GM23338 (cell line): ENCODE measurements at regions not wholly inside any gene's neighbourhood (a gene's known extent, or its start where the extent isn't known, plus 50 kb on each side); places are given as distances from the start of the nearest gene placed in this dataset.

Experiments
- ATAC-seq: fragments of 200-7000 bp; cut with Tn5 transposase; 3 replicates; pipeline ENCODE4 v1.9.1; 2020
- DNase-seq: peaks from one replicate; pipeline ENCODE4 v3.0.0-alpha.2; 2015; ENCODE audit warnings: low spot score
- H2AFZ ChIP-seq: fragments of 200-600 bp; sonication (generic); 2 replicates; pipeline ENCODE4 v1.8.0; 2016; ENCODE audit warnings: antibody characterized with exemption, mild to moderate bottlenecking, moderate library complexity
- H3F3A ChIP-seq: fragments of 200-600 bp; sonication (generic); replicated peaks from 2 replicates; pipeline ENCODE4 v1.8.0; 2017; ENCODE audit warnings: antibody characterized with exemption, mixed run types, low read depth
- H3K27ac ChIP-seq: fragments of 200-600 bp; sonication (generic); 2 replicates; pipeline ENCODE4 v1.6.1; 2016; ENCODE audit warnings: low read depth
- H3K27me3 ChIP-seq: fragments of 200-600 bp; sonication (generic); 2 replicates; pipeline ENCODE4 v1.8.0; 2016; ENCODE audit warnings: mild to moderate bottlenecking, mixed run types, moderate library complexity; ENCODE audit not compliant: insufficient read depth
- H3K36me3 ChIP-seq: fragments of 200-600 bp; sonication (generic); 2 replicates; pipeline ENCODE4 v1.8.0; 2016; ENCODE audit warnings: mild to moderate bottlenecking; ENCODE audit not compliant: insufficient read depth
- H3K4me1 ChIP-seq: fragments of 200-600 bp; sonication (generic); 2 replicates; pipeline ENCODE4 v1.8.0; 2016; ENCODE audit warnings: mild to moderate bottlenecking, moderate library complexity; ENCODE audit not compliant: insufficient read depth
- H3K4me2 ChIP-seq: fragments of 200-600 bp; sonication (generic); 2 replicates; pipeline ENCODE4 v1.7.1; 2017; ENCODE audit warnings: mixed run types
- H3K4me3 ChIP-seq: fragments of 200-600 bp; sonication (generic); 2 replicates; pipeline ENCODE4 v1.6.1; 2016; ENCODE audit warnings: mixed run types
- H3K79me2 ChIP-seq: fragments of 200-600 bp; sonication (generic); replicated peaks from 2 replicates; pipeline ENCODE4 v1.8.0; 2017; ENCODE audit warnings: mild to moderate bottlenecking; ENCODE audit not compliant: insufficient read depth
- H3K9me2 ChIP-seq: fragments of 200-600 bp; sonication (generic); 2 replicates; pipeline ENCODE4 v1.8.0; 2017; ENCODE audit not compliant: insufficient read depth
- H4K20me1 ChIP-seq: fragments of 200-600 bp; sonication (generic); replicated peaks from 2 replicates; pipeline ENCODE4 v1.8.0; 2017; ENCODE audit warnings: mild to moderate bottlenecking; ENCODE audit not compliant: insufficient read depth
- H3K27ac Mint-ChIP-seq: 2 replicates; pipeline ENCODE4 v1.8.0; 2020; ENCODE audit warnings: inconsistent platforms, mild to moderate bottlenecking, moderate library complexity, mixed read lengths
- H3K27me3 Mint-ChIP-seq: 3 replicates; pipeline ENCODE4 v1.8.0; 2022; ENCODE audit warnings: low read depth, mild to moderate bottlenecking, moderate library complexity, mixed read lengths, inconsistent platforms; ENCODE audit not compliant: insufficient read depth, poor library complexity
- H3K36me3 Mint-ChIP-seq: 3 replicates; pipeline ENCODE4 v1.8.0; 2021; ENCODE audit warnings: low read depth, mild to moderate bottlenecking, inconsistent platforms, moderate library complexity, mixed read lengths
- H3K4me1 Mint-ChIP-seq: 3 replicates; pipeline ENCODE4 v1.8.0; 2020; ENCODE audit warnings: mild to moderate bottlenecking, inconsistent platforms, mixed read lengths
- H3K4me3 Mint-ChIP-seq: 3 replicates; pipeline ENCODE4 v1.8.0; 2021; ENCODE audit warnings: moderate library complexity, mild to moderate bottlenecking, inconsistent platforms, mixed read lengths
- H3K9me3 Mint-ChIP-seq: 3 replicates; pipeline ENCODE4 v1.8.0; 2020; ENCODE audit warnings: moderate library complexity, mild to moderate bottlenecking, inconsistent platforms, mixed read lengths
- CREB1 ChIP-seq: fragments of 250-450 bp; sonication (Bioruptor Pico); IDR thresholded peaks from 2 replicates; pipeline ENCODE4 v1.5.0; 2020; ENCODE audit warnings: low read depth, mild to moderate bottlenecking, moderate library complexity
- EZH2 ChIP-seq: fragments of 200-600 bp; sonication (generic); IDR thresholded peaks from one replicate; pipeline ENCODE4 v1.8.0; 2017; ENCODE audit warnings: antibody characterized with exemption, mild to moderate bottlenecking, low read depth; ENCODE audit not compliant: unreplicated experiment
- EZH2phosphoT487 ChIP-seq: fragments of 200-600 bp; sonication (generic); IDR thresholded peaks from one replicate; pipeline ENCODE4 v1.8.1; 2018; ENCODE audit warnings: antibody characterized with exemption; ENCODE audit not compliant: unreplicated experiment
- JUNB ChIP-seq: IDR thresholded peaks from one replicate; pipeline ENCODE4 v1.6.1; 2016; ENCODE audit warnings: antibody characterized with exemption; ENCODE audit not compliant: unreplicated experiment
- NANOG ChIP-seq: IDR thresholded peaks from 2 replicates; pipeline ENCODE4 v1.6.1; 2016; ENCODE audit warnings: antibody characterized with exemption, borderline replicate concordance
- POLR2AphosphoS5 ChIP-seq: IDR thresholded peaks from 2 replicates; pipeline ENCODE4 v1.6.1; 2016; ENCODE audit warnings: antibody characterized with exemption, low read depth
- STAT1 ChIP-seq: IDR thresholded peaks from one replicate; pipeline ENCODE4 v1.6.1; 2016; ENCODE audit warnings: antibody characterized with exemption; ENCODE audit not compliant: unreplicated experiment
- ZNF114 ChIP-seq: fragments of 250-450 bp; sonication (Bioruptor Pico); IDR thresholded peaks from 2 replicates; pipeline ENCODE4 v1.5.0; 2020; ENCODE audit warnings: mild to moderate bottlenecking, moderate library complexity
- ZNF331 ChIP-seq: fragments of 250-450 bp; sonication (Bioruptor Pico); IDR thresholded peaks from 2 replicates; pipeline ENCODE4 v1.5.0; 2020; ENCODE audit warnings: low read depth, mild to moderate bottlenecking, moderate library complexity
- TF ChIP-seq, protein P1 (sequence below): fragments of 250-450 bp; sonication (Bioruptor Pico); IDR thresholded peaks from 2 replicates; pipeline ENCODE4 v1.5.0; 2020; ENCODE audit warnings: mild to moderate bottlenecking, moderate library complexity
- TF ChIP-seq, protein P2 (sequence below): IDR thresholded peaks from one replicate; pipeline ENCODE4 v1.6.1; 2018; ENCODE audit warnings: antibody characterized with exemption; ENCODE audit not compliant: unreplicated experiment
- TF ChIP-seq, protein P3 (sequence below), 2 experiments: fragments of 200-600 bp in 1 of 2; sonication (generic) in 1 of 2; conservative IDR thresholded peaks; 2 replicates each; pipeline versions ENCODE4 v1.5.1 to v1.6.1; 2016 to 2017; ENCODE audit warnings: antibody characterized with exemption in 2 of 2, low read depth in 2 of 2, mild to moderate bottlenecking in 2 of 2, moderate library complexity in 1 of 2
- TF ChIP-seq, protein P4 (sequence below): IDR thresholded peaks from 2 replicates; pipeline ENCODE4 v1.6.1; 2016; ENCODE audit warnings: antibody characterized with exemption

DNA sequence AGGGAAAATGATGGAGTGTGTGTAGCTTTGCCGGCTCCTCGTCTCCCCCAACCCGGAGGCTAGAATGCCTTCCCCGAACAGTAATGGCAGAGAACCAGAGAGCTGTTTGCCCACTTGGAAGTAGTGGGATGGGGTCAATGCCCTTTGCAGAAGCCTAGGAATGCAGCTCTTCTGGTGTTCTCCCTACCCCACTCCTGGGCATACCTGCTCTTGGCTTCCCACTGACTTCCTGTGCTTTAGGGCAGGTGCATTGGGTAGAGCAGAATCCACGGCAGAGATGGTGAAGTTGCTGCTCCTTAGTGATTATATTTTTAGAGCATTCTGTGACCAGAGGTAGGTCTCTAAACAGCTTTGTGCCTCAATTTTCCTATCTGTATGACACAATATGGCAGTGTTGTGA is 134.6 kb downstream of the BOD1 start:
- Histone ChIP-seq H4K20me1 (no peaks in the 10 kb centered on the region), H3K9me2 (0 out of 2 replicates have a peak, but pooled peaks cover 6% of the 10 kb centered on the region), H3K4me3 (no peak overlapping the region), H3K4me1 (no peaks in the 10 kb centered on the region), H3K4me2 (no peak overlapping the region), H3K36me3 (no peaks in the 10 kb centered on the region), H3F3A (no peaks in the 10 kb centered on the region), H3K79me2 (no peaks in the 10 kb centered on the region), H3K27me3 (no peaks in the 10 kb centered on the region), H2AFZ (no peak overlapping the region), H3K27ac (no peak overlapping the region)
- DNase-seq = no peak
- Mint-ChIP-seq H3K36me3 (no peaks in the 10 kb centered on the region), H3K27ac (no peak overlapping the region), H3K4me1 (peaks cover 2% of the 10 kb centered on the region; the same call in 1 of the 3 replicates), H3K9me3 (peaks cover 3% of the 10 kb centered on the region; the same call in 1 of the 3 replicates), H3K27me3 (peaks cover 6% of the 10 kb centered on the region), H3K4me3 (no peak overlapping the region)
- ATAC-seq = no peak
- TF ChIP-seq, protein P1, sequence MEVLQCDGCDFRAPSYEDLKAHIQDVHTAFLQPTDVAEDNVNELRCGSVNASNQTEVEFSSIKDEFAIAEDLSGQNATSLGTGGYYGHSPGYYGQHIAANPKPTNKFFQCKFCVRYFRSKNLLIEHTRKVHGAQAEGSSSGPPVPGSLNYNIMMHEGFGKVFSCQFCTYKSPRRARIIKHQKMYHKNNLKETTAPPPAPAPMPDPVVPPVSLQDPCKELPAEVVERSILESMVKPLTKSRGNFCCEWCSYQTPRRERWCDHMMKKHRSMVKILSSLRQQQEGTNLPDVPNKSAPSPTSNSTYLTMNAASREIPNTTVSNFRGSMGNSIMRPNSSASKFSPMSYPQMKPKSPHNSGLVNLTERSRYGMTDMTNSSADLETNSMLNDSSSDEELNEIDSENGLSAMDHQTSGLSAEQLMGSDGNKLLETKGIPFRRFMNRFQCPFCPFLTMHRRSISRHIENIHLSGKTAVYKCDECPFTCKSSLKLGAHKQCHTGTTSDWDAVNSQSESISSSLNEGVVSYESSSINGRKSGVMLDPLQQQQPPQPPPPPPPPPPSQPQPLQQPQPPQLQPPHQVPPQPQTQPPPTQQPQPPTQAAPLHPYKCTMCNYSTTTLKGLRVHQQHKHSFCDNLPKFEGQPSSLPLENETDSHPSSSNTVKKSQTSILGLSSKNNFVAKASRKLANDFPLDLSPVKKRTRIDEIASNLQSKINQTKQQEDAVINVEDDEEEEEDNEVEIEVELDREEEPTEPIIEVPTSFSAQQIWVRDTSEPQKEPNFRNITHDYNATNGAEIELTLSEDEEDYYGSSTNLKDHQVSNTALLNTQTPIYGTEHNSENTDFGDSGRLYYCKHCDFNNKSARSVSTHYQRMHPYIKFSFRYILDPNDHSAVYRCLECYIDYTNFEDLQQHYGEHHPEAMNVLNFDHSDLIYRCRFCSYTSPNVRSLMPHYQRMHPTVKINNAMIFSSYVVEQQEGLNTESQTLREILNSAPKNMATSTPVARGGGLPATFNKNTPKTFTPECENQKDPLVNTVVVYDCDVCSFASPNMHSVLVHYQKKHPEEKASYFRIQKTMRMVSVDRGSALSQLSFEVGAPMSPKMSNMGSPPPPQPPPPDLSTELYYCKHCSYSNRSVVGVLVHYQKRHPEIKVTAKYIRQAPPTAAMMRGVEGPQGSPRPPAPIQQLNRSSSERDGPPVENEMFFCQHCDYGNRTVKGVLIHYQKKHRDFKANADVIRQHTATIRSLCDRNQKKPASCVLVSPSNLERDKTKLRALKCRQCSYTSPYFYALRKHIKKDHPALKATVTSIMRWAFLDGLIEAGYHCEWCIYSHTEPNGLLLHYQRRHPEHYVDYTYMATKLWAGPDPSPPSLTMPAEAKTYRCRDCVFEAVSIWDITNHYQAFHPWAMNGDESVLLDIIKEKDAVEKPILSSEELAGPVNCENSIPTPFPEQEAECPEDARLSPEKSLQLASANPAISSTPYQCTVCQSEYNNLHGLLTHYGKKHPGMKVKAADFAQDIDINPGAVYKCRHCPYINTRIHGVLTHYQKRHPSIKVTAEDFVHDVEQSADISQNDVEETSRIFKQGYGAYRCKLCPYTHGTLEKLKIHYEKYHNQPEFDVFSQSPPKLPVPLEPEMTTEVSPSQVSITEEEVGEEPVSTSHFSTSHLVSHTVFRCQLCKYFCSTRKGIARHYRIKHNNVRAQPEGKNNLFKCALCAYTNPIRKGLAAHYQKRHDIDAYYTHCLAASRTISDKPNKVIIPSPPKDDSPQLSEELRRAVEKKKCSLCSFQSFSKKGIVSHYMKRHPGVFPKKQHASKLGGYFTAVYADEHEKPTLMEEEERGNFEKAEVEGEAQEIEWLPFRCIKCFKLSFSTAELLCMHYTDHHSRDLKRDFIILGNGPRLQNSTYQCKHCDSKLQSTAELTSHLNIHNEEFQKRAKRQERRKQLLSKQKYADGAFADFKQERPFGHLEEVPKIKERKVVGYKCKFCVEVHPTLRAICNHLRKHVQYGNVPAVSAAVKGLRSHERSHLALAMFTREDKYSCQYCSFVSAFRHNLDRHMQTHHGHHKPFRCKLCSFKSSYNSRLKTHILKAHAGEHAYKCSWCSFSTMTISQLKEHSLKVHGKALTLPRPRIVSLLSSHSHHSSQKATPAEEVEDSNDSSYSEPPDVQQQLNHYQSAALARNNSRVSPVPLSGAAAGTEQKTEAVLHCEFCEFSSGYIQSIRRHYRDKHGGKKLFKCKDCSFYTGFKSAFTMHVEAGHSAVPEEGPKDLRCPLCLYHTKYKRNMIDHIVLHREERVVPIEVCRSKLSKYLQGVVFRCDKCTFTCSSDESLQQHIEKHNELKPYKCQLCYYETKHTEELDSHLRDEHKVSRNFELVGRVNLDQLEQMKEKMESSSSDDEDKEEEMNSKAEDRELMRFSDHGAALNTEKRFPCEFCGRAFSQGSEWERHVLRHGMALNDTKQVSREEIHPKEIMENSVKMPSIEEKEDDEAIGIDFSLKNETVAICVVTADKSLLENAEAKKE (CRISPR knock-in tag) = no peak
- TF ChIP-seq NANOG (no peak), EZH2 (no peak), JUNB (no peak), EZH2phosphoT487 (no peak), POLR2AphosphoS5 (no peak), CREB1 (CRISPR knock-in tag) (no peak), ZNF114 (CRISPR knock-in tag) (no peak), ZNF331 (CRISPR knock-in tag) (no peak), STAT1 (no peak)
- TF ChIP-seq, protein P2, sequence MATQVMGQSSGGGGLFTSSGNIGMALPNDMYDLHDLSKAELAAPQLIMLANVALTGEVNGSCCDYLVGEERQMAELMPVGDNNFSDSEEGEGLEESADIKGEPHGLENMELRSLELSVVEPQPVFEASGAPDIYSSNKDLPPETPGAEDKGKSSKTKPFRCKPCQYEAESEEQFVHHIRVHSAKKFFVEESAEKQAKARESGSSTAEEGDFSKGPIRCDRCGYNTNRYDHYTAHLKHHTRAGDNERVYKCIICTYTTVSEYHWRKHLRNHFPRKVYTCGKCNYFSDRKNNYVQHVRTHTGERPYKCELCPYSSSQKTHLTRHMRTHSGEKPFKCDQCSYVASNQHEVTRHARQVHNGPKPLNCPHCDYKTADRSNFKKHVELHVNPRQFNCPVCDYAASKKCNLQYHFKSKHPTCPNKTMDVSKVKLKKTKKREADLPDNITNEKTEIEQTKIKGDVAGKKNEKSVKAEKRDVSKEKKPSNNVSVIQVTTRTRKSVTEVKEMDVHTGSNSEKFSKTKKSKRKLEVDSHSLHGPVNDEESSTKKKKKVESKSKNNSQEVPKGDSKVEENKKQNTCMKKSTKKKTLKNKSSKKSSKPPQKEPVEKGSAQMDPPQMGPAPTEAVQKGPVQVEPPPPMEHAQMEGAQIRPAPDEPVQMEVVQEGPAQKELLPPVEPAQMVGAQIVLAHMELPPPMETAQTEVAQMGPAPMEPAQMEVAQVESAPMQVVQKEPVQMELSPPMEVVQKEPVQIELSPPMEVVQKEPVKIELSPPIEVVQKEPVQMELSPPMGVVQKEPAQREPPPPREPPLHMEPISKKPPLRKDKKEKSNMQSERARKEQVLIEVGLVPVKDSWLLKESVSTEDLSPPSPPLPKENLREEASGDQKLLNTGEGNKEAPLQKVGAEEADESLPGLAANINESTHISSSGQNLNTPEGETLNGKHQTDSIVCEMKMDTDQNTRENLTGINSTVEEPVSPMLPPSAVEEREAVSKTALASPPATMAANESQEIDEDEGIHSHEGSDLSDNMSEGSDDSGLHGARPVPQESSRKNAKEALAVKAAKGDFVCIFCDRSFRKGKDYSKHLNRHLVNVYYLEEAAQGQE = no peak
- TF ChIP-seq, protein P3, sequence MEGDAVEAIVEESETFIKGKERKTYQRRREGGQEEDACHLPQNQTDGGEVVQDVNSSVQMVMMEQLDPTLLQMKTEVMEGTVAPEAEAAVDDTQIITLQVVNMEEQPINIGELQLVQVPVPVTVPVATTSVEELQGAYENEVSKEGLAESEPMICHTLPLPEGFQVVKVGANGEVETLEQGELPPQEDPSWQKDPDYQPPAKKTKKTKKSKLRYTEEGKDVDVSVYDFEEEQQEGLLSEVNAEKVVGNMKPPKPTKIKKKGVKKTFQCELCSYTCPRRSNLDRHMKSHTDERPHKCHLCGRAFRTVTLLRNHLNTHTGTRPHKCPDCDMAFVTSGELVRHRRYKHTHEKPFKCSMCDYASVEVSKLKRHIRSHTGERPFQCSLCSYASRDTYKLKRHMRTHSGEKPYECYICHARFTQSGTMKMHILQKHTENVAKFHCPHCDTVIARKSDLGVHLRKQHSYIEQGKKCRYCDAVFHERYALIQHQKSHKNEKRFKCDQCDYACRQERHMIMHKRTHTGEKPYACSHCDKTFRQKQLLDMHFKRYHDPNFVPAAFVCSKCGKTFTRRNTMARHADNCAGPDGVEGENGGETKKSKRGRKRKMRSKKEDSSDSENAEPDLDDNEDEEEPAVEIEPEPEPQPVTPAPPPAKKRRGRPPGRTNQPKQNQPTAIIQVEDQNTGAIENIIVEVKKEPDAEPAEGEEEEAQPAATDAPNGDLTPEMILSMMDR (conservative IDR thresholded peaks at IDR 0.05; ENCODE audit: low read depth in 2 of 2) = no peak
- TF ChIP-seq, protein P4, sequence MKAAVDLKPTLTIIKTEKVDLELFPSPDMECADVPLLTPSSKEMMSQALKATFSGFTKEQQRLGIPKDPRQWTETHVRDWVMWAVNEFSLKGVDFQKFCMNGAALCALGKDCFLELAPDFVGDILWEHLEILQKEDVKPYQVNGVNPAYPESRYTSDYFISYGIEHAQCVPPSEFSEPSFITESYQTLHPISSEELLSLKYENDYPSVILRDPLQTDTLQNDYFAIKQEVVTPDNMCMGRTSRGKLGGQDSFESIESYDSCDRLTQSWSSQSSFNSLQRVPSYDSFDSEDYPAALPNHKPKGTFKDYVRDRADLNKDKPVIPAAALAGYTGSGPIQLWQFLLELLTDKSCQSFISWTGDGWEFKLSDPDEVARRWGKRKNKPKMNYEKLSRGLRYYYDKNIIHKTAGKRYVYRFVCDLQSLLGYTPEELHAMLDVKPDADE = no peak
